ENCODE measurements at regions not wholly inside any gene's neighbourhood (a gene's known extent, or its start where the extent isn't known, plus 50 kb on each side); places are given as distances from the start of the nearest gene placed in this dataset.

DNA sequence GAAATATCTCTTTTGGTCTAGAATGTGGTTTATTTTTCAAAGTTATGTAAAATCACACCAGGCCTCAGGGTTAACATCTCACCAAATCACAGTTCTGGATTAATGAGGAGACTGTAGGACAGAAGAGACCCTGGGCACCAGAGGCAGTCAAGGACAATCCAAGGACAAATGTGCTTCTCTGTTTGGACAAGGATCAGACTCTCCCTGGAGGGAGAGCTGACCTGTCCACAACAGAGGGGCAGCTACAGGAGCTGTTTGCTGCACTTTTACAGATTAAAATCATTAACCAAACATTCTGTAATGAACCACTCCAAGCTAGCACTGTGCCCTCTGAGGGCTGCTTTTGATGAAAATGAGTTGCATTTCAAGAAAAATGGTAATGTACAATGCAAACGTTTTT, 690.6 kb upstream of the SLC8A1 start:
- no peaks in the 10 kb centered on the region for H3K9me3 Mint-ChIP-seq (ENCODE audit: unreplicated experiment)
- TF ChIP-seq, protein P1, sequence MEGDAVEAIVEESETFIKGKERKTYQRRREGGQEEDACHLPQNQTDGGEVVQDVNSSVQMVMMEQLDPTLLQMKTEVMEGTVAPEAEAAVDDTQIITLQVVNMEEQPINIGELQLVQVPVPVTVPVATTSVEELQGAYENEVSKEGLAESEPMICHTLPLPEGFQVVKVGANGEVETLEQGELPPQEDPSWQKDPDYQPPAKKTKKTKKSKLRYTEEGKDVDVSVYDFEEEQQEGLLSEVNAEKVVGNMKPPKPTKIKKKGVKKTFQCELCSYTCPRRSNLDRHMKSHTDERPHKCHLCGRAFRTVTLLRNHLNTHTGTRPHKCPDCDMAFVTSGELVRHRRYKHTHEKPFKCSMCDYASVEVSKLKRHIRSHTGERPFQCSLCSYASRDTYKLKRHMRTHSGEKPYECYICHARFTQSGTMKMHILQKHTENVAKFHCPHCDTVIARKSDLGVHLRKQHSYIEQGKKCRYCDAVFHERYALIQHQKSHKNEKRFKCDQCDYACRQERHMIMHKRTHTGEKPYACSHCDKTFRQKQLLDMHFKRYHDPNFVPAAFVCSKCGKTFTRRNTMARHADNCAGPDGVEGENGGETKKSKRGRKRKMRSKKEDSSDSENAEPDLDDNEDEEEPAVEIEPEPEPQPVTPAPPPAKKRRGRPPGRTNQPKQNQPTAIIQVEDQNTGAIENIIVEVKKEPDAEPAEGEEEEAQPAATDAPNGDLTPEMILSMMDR (IDR thresholded peaks at IDR 0.05), result no peak
- H3K4me1 Mint-ChIP-seq (ENCODE audit: unreplicated experiment), result no peaks in the 10 kb centered on the region
- DNase-seq (ENCODE audit: extremely low spot score, unreplicated experiment), result no peak
- no peaks in the 10 kb centered on the region for H3K36me3 Mint-ChIP-seq (ENCODE audit: unreplicated experiment)
- no peak overlapping the region for H3K27ac Mint-ChIP-seq (ENCODE audit: unreplicated experiment)
- peaks cover 6% of the 10 kb centered on the region for H3K27me3 Mint-ChIP-seq (ENCODE audit: unreplicated experiment)
- no peak overlapping the region for H3K4me3 Mint-ChIP-seq (ENCODE audit: unreplicated experiment)

DNA sequence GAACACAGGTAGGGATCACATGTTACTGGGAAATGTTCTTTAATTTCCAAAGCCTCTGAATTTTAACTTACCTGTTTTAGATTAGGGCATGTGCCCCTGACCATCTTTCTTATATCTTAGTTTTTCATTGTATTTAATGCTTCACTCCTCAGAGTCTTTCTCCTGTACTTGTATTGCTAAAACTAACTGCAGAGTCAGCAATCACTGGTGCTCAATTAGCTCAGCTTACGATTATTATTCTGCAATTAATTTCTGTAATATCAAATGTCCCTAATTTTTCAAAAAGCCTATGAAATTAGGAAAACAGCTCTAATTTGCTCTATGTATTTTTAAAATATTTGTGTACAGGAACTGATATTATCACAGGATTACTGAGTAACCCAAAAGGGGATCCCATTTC, 693.2 kb upstream of the SLC8A1 start:
- DNase-seq (ENCODE audit: extremely low spot score, unreplicated experiment), result no peak
- Mint-ChIP-seq H3K9me3 (ENCODE audit: unreplicated experiment) (no peaks in the 10 kb centered on the region), H3K27me3 (ENCODE audit: unreplicated experiment) (peaks cover 5% of the 10 kb centered on the region), H3K36me3 (ENCODE audit: unreplicated experiment) (no peaks in the 10 kb centered on the region), H3K27ac (ENCODE audit: unreplicated experiment) (no peak overlapping the region), H3K4me1 (ENCODE audit: unreplicated experiment) (no peaks in the 10 kb centered on the region), H3K4me3 (ENCODE audit: unreplicated experiment) (no peak overlapping the region)
- TF ChIP-seq, protein P1 (IDR thresholded peaks at IDR 0.05), result no peak

DNA sequence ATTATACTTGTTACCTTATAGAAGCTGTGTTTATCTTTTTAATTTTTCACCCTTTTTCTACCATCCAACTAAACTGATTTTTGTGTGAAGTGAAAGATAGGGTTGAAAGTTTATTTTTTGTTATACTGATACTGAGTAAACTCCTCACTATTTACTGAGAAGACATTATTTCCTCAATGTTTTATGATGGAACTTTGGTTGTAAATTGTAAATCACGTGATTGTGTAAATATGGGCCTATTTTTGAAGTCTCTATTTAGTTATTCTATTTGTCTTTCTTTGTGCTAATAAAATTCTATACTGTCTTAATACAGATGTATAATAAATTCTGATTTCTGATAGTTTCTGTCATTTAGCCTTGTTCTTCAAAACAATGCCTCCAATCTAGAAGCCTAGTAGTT, 697.2 kb upstream of the SLC8A1 start:
- no peaks in the 10 kb centered on the region for H3K4me1 Mint-ChIP-seq (ENCODE audit: unreplicated experiment)
- H3K27ac Mint-ChIP-seq (ENCODE audit: unreplicated experiment), result no peak overlapping the region
- H3K36me3 Mint-ChIP-seq (ENCODE audit: unreplicated experiment), result no peaks in the 10 kb centered on the region
- TF ChIP-seq, protein P1 (IDR thresholded peaks at IDR 0.05), result no peak
- H3K9me3 Mint-ChIP-seq (ENCODE audit: unreplicated experiment), result no peaks in the 10 kb centered on the region
- DNase-seq (ENCODE audit: extremely low spot score, unreplicated experiment), result no peak
- H3K4me3 Mint-ChIP-seq (ENCODE audit: unreplicated experiment), result no peak overlapping the region
- H3K27me3 Mint-ChIP-seq (ENCODE audit: unreplicated experiment), result peaks cover 4% of the 10 kb centered on the region

DNA sequence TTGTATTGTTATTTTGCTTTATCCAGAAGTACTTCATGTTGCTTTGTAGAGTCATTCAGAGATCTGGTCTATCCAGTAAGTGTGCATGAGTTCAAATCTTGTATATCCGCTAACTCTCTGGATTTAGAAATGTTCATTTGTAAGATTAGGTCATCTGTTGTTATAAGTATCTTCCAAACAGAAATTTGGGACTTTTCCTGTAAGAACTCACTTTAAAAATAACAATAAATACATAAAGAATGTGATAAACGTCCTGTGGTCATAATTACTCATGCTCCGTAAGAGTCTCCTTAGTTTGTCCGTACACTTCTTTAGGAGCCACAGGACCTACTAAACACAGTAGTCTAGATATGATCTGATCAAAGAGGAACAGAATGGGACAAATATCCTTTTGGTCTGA, 699.9 kb upstream of the SLC8A1 start:
- Mint-ChIP-seq H3K36me3 (ENCODE audit: unreplicated experiment) (no peaks in the 10 kb centered on the region), H3K4me3 (ENCODE audit: unreplicated experiment) (no peak overlapping the region), H3K27ac (ENCODE audit: unreplicated experiment) (no peak overlapping the region), H3K9me3 (ENCODE audit: unreplicated experiment) (no peaks in the 10 kb centered on the region), H3K27me3 (ENCODE audit: unreplicated experiment) (no peaks in the 10 kb centered on the region), H3K4me1 (ENCODE audit: unreplicated experiment) (no peaks in the 10 kb centered on the region)
- TF ChIP-seq, protein P1 (IDR thresholded peaks at IDR 0.05), result no peak
- DNase-seq (ENCODE audit: extremely low spot score, unreplicated experiment), result no peak

DNA sequence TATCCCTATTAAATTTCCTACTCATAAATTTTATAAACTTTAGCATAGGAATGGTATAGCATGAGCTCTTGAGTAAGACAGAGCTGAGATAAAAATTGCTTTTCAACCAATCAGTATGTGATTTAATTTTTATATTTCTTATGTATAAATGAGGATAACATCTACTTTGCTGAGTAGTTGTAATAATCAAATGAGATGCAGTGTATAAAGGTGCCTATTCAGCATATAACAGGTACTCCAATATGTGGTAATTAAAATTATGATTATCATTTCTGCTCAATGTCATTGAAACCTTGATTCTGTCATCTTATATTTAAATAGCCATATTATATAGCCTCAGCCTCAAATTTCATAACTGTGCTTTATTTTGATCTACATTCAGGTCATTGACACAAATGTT, 700.4 kb upstream of the SLC8A1 start:
- H3K27ac Mint-ChIP-seq (ENCODE audit: unreplicated experiment), result no peak overlapping the region
- no peak overlapping the region for H3K4me3 Mint-ChIP-seq (ENCODE audit: unreplicated experiment)
- TF ChIP-seq, protein P1 (IDR thresholded peaks at IDR 0.05), result no peak
- H3K27me3 Mint-ChIP-seq (ENCODE audit: unreplicated experiment), result no peaks in the 10 kb centered on the region
- H3K4me1 Mint-ChIP-seq (ENCODE audit: unreplicated experiment), result no peaks in the 10 kb centered on the region
- H3K36me3 Mint-ChIP-seq (ENCODE audit: unreplicated experiment), result no peaks in the 10 kb centered on the region
- H3K9me3 Mint-ChIP-seq (ENCODE audit: unreplicated experiment), result no peaks in the 10 kb centered on the region
- DNase-seq (ENCODE audit: extremely low spot score, unreplicated experiment), result no peak
